MCF 10A (cell line): ENCODE measurements at regions not wholly inside any gene's neighbourhood (a gene's known extent, or its start where the extent isn't known, plus 50 kb on each side); places are given as distances from the start of the nearest gene placed in this dataset.

ENCODE experiments used
- BruUV-seq: library from RNA; stranded (reverse); fragments of 400-500 nt; replicated peaks from 2 replicates; lab custom pipeline; 2021; lab: Mats Ljungman, UMichigan
- CTCF ChIA-PET: fragments of 300-600 bp; sonication (Branson Sonifier 250); formaldehyde crosslinking; extraction: SDS; loops from one replicate; lab custom pipeline; 2021; ENCODE audit warnings: antibody characterized with exemption, inconsistent platforms; lab: Yijun Ruan, JAX
- POLR2A ChIA-PET: fragments of 300-600, 350-650 bp; sonication (Branson Sonifier 250); formaldehyde crosslinking; extraction: SDS; loops from one replicate; lab custom pipeline; 2020; ENCODE audit warnings: antibody characterized with exemption, inconsistent platforms; lab: Yijun Ruan, JAX
- DNase-seq: peaks from one replicate; pipeline ENCODE4 v3.0.0-alpha.2; 2018; ENCODE audit not compliant: unreplicated experiment
- H3K27ac Mint-ChIP-seq: one replicate; pipeline ENCODE4 v1.8.0; 2022; ENCODE audit warnings: mild to moderate bottlenecking, low read depth, mixed read lengths; ENCODE audit not compliant: unreplicated experiment
- H3K27me3 Mint-ChIP-seq: one replicate; pipeline ENCODE4 v1.8.0; 2022; ENCODE audit warnings: mixed read lengths; ENCODE audit not compliant: insufficient read depth, unreplicated experiment
- H3K36me3 Mint-ChIP-seq: one replicate; pipeline ENCODE4 v1.8.0; 2022; ENCODE audit warnings: mild to moderate bottlenecking, moderate library complexity, mixed read lengths; ENCODE audit not compliant: insufficient read depth, unreplicated experiment
- H3K4me1 Mint-ChIP-seq: one replicate; pipeline ENCODE4 v1.8.0; 2022; ENCODE audit warnings: mixed read lengths; ENCODE audit not compliant: insufficient read depth, unreplicated experiment
- H3K4me3 Mint-ChIP-seq: one replicate; pipeline ENCODE4 v1.8.0; 2022; ENCODE audit warnings: mild to moderate bottlenecking, moderate library complexity, mixed read lengths; ENCODE audit not compliant: unreplicated experiment
- H3K9me3 Mint-ChIP-seq: one replicate; pipeline ENCODE4 v1.8.0; 2022; ENCODE audit warnings: mixed read lengths; ENCODE audit not compliant: unreplicated experiment
- intact Hi-C: fragments of 100-400 bp; cut with micrococcal nuclease; formaldehyde crosslinking; loops from 2 replicates; pipeline ENCODE4 v1.14.1; 2022
- TF ChIP-seq, protein P1 (sequence below): fragments of 200-600 bp; IDR thresholded peaks from one replicate; pipeline ENCODE4 v1.8.0; 2022; ENCODE audit warnings: antibody characterized with exemption, mild to moderate bottlenecking; ENCODE audit not compliant: unreplicated experiment

DNA sequence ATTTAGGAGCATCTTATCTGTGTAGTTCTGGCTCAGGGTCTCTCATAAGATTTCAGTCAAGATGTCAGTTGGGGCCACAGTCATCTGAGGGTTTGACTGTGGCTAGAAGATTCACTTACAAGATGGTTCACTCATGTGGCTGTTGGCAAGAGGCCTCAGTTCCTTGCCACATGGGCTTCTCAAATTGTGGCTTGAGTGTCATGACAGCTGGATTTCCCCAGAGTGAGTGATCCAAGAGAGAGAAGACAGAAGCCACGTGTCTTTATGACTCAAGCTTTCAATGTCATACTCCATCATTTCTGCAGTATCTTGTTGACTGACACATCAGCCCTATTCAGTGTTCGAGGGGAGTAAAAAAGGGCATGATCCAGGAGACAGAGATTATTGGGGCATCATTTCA, 131.3 kb upstream of the AP1S2 start:
- H3K36me3 Mint-ChIP-seq, result no peaks in the 10 kb centered on the region
- intact Hi-C loops, result no loop called here
- H3K27me3 Mint-ChIP-seq, result peaks cover 35% of the 10 kb centered on the region
- peak; percentile 30 for DNase-seq
- TF ChIP-seq, protein P1, sequence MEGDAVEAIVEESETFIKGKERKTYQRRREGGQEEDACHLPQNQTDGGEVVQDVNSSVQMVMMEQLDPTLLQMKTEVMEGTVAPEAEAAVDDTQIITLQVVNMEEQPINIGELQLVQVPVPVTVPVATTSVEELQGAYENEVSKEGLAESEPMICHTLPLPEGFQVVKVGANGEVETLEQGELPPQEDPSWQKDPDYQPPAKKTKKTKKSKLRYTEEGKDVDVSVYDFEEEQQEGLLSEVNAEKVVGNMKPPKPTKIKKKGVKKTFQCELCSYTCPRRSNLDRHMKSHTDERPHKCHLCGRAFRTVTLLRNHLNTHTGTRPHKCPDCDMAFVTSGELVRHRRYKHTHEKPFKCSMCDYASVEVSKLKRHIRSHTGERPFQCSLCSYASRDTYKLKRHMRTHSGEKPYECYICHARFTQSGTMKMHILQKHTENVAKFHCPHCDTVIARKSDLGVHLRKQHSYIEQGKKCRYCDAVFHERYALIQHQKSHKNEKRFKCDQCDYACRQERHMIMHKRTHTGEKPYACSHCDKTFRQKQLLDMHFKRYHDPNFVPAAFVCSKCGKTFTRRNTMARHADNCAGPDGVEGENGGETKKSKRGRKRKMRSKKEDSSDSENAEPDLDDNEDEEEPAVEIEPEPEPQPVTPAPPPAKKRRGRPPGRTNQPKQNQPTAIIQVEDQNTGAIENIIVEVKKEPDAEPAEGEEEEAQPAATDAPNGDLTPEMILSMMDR, result no peak
- POLR2A ChIA-PET, result interaction anchor here (0.7 kb wide), 1 partner anchor 9 kb away, joined by 3 read pairs; no protein-coding TSS in a partner anchor
- no peaks in the 10 kb centered on the region for H3K9me3 Mint-ChIP-seq
- CTCF ChIA-PET, result interaction anchor here (0.6 kb wide), 1 partner anchor 355 kb away, joined by 4 read pairs; no protein-coding TSS in a partner anchor
- H3K4me3 Mint-ChIP-seq, result no peak overlapping the region
- no peak overlapping the region for H3K27ac Mint-ChIP-seq
- BruUV-seq, result no TSS peak
- peaks cover 5% of the 10 kb centered on the region for H3K4me1 Mint-ChIP-seq

DNA sequence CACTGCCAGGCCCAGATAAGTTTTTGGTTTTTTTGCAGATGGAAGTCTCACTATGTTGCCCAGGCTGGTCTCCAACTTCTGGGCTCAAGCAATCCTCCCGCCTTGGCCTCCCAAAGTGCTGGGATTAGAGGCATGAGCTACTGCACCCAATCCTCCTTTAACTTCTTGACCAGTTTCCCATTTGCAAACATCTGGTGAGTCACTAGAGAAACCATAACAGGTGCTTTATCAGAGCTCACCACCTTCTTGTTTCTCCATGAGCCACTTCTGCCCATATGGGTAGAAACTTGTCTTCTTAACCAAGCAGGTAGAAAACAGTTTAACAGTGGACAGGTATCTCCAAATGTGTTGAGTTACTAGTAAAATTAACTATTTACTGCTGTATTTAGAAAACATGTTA, 128.4 kb upstream of the AP1S2 start:
- intact Hi-C loops, result no loop called here
- no peak for DNase-seq
- Mint-ChIP-seq H3K4me1 (no peaks in the 10 kb centered on the region), H3K27ac (no peak overlapping the region), H3K9me3 (no peaks in the 10 kb centered on the region), H3K4me3 (no peak overlapping the region), H3K36me3 (no peaks in the 10 kb centered on the region), H3K27me3 (peaks cover 27% of the 10 kb centered on the region)
- TF ChIP-seq, protein P1, result no peak
- no TSS peak for BruUV-seq
- CTCF ChIA-PET, result interaction anchor here (0.6 kb wide), 2 partner anchors 36 to 159 kb away, joined by 3 read pairs; no protein-coding TSS in a partner anchor
- POLR2A ChIA-PET, result interaction anchor here (1.3 kb wide), 1 partner anchor 16 kb away, joined by 5 read pairs; no protein-coding TSS in a partner anchor

DNA sequence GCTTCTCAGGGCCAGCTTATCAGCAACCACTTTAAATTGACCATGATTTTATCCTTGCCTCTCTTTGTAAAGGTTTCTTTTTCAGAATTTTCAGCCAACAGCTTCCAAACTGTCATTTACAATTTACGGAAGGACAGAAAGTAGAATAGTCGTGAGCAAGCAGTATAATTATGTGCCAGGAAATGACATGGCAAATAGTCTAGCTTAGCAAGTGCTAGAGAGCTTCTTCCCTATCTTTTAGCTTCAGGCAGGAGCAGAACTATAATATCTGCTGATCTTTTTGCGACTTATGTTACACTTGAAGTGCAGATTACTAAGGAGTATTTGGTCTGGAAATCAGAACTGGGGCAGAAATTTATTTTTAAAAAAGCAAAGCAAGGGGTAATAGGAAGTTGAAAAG, 123.0 kb upstream of the AP1S2 start:
- Mint-ChIP-seq H3K27ac (no peak overlapping the region), H3K9me3 (no peaks in the 10 kb centered on the region), H3K4me3 (no peak overlapping the region), H3K36me3 (no peaks in the 10 kb centered on the region), H3K4me1 (no peaks in the 10 kb centered on the region), H3K27me3 (peaks cover 42% of the 10 kb centered on the region)
- TF ChIP-seq, protein P1, result no peak
- intact Hi-C loops, result loop anchor here (10.0 kb wide), 1 partner anchor 213 kb away; no protein-coding TSS in a partner anchor
- DNase-seq, result no peak
- ChIA-PET CTCF (no interaction called here), POLR2A (no interaction called here)
- no TSS peak for BruUV-seq

- TF ChIP-seq, protein P1, result no peak
- Mint-ChIP-seq H3K4me1 (no peaks in the 10 kb centered on the region), H3K36me3 (no peaks in the 10 kb centered on the region), H3K27ac (no peak overlapping the region), H3K4me3 (no peak overlapping the region), H3K9me3 (no peaks in the 10 kb centered on the region), H3K27me3 (peaks cover 48% of the 10 kb centered on the region)
- BruUV-seq, result no TSS peak
- CTCF ChIA-PET, result no interaction called here
- no peak for DNase-seq
- POLR2A ChIA-PET, result interaction anchor here (0.6 kb wide), 1 partner anchor 10 kb away, joined by 3 read pairs; no protein-coding TSS in a partner anchor
- intact Hi-C loops, result loop anchor here (10.0 kb wide), 1 partner anchor 212 kb away; no protein-coding TSS in a partner anchor
These were observed 121.8 kb upstream of the AP1S2 start for GRCh38 chrX:15976396-15976795.
